ENCODE measurements at regions not wholly inside any gene's neighbourhood (a gene's known extent, or its start where the extent isn't known, plus 50 kb on each side); places are given as distances from the start of the nearest gene placed in this dataset.

GRCh38 chr18:47552783-47553182 lies 301.3 kb upstream of the SKOR2 start:
- ATAC-seq: no peak
- DNase-seq (ENCODE audit: low spot score): no peak

- DNase-seq (ENCODE audit: low spot score): no peak
- ATAC-seq: no peak
These were observed 299.2 kb upstream of the SKOR2 start for GRCh38 chr18:47550611-47551010.

GRCh38 chr18:47549021-47549540 lies 297.6 kb upstream of the SKOR2 start:
- no peak for ATAC-seq
- no peak for DNase-seq (ENCODE audit: low spot score)

DNA sequence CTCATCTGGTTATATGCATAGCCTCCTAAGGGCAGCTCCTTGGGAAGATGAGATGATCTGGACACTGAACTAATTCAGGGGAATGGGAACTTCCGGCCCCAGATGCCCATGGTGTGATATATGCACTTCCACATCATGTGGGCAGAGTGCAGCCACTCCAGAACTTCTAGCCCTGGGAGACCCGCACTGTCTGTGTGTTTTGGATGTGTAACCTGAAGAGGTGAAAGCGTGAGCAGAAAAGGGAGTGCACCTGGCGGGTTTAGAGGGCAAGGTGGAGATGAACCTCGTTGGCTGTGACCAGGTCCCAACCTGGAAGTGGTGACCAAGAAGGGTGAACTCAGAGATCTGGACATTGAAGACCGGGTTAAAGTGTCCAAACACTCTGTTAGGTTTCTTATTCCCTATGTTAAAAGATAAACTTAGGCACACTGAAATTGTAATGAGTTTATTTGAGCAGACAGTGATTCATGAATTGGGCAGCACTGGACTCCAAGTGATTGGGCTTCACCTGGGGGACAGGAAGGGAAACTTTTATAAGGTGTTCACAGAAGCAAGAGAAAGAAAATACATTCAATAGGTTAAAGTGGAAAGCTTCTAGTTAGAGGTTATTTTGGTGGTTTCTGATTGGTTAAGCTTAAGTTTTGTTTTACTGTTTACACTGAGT lies 296.2 kb upstream of the SKOR2 start:
- ATAC-seq: no peak
- DNase-seq (ENCODE audit: low spot score): no peak

- ATAC-seq (no peak), DNase-seq (ENCODE audit: low spot score) (no peak)
These were observed 294.2 kb upstream of the SKOR2 start for GRCh38 chr18:47545613-47546012.

GRCh38 chr18:47543080-47543479 lies 291.6 kb upstream of the SKOR2 start:
- DNase-seq (ENCODE audit: low spot score): no peak
- ATAC-seq: no peak

DNA sequence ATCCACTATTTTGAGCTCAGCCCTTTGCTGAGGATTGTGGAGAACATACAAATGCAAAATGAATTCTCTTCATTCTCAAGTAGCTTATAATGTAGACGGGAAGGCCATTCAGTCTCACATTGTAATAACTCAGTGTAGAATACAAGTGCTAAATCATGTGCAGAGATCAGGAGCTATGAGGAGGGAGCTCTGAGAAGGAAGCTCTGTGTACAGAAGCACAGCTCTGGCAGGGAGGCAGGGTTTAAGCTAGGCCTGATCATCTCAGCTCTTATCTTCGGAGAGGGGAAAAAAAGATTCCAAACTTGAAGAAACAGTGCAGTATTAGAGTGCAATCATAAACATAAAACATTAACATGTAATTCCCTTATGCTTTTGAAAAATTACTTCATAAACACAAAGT lies 291.1 kb upstream of the SKOR2 start:
- ATAC-seq: no peak
- DNase-seq (ENCODE audit: low spot score): no peak

DNA sequence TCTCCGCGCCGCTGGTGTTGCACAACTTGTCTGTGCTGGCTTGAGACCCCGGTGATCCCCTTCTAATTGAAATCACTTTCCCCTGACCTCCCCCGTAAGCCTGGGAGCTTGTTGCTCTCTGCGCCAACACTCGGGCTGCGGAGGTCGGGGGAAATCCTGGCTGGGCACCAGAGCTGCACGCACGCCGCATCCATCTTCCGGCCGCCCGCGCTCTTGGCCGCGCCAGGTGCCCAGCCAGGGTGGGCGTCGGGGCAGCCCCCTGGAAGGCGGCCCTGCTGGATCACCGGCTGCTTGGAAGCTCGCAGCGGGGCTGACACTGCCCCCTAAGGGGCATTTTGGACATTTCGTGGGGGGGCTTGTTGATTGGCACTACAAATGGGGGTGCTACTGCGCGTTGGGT lies 280.3 kb upstream of the SKOR2 start:
- ATAC-seq (no peak), DNase-seq (ENCODE audit: low spot score) (no peak)

DNA sequence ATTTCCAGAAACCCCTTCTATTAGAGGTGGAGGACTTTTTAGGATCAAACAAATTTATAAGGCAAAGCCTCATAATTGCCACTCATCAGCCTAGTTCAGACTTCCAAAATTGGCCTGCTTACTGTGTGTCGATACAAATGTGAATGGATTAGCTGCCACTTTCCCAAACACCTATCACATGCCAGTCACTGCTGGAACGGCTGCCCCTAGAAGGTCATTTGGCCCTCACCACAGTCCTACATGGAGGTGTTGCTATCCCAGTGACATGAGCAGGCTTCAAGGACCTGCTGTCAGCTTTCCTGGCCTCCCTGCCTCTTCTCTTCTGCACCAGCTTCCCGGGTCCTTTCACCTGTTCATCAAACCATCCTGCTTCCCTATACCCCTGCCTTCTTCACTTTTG lies 279.2 kb upstream of the SKOR2 start:
- ATAC-seq (no peak), DNase-seq (ENCODE audit: low spot score) (no peak)

DNA sequence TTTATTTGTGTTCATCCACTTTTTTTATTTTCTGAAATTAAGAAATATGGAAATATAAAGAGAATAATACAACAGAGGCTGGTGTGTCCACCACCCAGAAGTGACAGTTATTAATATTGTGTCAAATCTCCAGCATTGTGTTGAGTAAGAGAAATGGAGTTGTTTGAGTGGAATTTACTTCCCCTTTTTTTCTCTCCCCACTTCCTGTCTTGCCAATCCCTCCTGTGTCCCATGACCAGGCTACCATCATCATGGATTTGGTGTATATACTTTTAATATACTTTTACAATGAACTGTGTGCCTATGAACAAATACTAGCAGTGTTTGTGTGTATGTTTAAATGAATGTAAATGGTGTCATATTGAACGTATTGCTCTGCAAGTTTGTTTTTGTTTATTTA lies 276.9 kb upstream of the SKOR2 start:
- no peak for DNase-seq (ENCODE audit: low spot score)
- no peak for ATAC-seq

DNA sequence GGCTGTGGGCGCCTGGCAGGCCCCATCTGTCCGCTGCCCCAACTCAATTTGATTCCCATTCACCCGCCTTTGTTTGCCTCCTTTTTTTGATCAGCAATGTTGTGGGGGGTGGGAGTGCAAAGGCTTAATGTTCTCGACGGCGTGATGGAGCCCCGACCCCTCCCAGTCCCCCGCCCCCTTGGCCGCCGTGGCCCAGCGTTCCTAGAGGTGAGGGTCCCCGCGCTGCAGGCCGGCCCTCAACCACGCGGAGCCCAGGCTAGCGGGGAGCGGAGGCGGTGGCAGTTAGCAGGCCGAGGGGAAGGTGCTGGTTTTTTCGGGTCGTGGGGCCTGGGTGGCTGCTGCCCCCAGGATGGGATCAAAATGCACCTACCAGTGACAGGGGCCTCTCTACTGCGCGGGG lies 274.7 kb upstream of the SKOR2 start:
- DNase-seq (ENCODE audit: low spot score) (no peak), ATAC-seq (no peak)

GRCh38 chr18:47522359-47522758 lies 270.9 kb upstream of the SKOR2 start:
- no peak for DNase-seq (ENCODE audit: low spot score)
- no peak for ATAC-seq

DNA sequence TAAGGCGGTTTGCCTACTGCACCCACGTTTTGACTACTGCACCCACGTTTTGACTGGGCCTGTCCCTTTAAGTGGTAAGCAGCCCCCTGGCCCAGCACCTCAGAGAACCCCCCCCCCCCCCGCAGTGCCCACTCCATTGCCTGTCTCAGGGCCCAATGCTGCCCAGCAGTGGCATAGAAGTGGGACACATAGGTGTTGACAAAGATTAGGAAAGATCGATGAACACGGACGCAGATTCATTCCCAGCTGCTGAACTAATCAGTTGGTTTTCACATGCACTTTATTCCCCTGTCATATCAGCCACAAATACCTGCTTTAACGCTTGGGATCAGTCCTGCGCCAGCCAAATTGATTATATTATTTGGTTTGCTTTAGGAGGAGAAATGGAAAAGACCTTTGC lies 268.8 kb upstream of the SKOR2 start:
- DNase-seq (ENCODE audit: low spot score) (no peak), ATAC-seq (peak; percentile 45)

- DNase-seq (ENCODE audit: low spot score): no peak
- no peak for ATAC-seq
These were observed 268.2 kb upstream of the SKOR2 start for GRCh38 chr18:47519706-47520105.

DNA sequence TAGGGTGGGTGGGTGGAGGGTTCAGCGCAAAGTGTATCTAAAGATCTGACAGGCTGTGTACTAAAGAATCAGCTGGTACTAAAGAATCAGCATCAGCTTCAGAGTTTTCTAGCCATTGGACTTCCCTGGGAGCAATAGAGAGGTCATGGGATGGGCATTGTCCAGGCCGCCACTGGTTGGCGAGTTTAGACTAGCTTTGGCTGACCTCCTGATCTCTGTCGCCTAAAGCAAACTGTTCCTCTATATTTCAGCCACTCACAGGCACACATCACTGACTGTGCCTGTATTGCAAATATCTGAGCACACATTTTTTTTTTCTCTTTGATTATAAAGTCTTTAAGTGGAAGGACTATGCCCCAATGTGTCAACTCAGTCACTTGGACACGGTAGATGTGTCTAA lies 267.8 kb upstream of the SKOR2 start:
- DNase-seq (ENCODE audit: low spot score) (no peak), ATAC-seq (peak; percentile 93)

DNA sequence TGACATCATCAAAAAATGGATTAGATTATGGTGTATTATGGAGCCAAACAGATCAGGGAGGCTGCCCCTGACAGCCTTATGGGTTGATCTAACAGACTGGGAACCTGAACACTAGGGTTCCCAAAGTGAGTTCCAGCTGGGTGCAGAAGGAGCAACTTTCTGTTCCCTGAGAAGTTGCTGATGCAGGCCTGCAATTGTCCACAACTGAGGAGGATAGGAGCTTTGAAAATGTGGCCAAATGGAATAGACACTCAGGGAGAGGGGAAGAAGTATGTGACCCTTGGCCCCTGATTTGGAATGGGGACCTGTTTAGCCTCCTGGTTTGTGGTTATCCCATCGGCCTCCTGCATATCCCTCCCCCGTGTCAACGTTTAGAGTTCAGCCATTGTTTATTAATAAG lies 262.2 kb upstream of the SKOR2 start:
- no peak for DNase-seq (ENCODE audit: low spot score)
- no peak for ATAC-seq

- DNase-seq (ENCODE audit: low spot score) (no peak), ATAC-seq (no peak)
These were observed 261.4 kb upstream of the SKOR2 start for GRCh38 chr18:47512726-47513435.

DNA sequence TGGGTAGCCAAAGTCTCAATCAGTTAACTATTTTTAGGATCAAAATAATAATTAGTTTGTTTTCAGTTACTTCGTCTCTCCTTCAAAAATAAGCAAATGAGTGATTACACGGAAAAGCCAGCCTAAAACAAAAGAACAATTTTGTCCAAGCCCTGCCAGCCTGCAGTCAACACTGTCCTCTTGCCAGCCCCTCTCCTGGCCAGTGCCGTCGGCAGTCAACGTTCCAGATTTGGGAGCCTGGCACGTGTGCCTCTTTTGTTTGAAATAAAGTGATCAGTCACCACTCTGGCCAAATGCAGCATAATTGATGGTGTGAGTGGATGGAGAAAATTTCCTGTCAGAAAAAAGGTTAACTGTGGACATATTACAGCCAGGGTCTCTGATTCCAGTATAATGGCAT lies 260.6 kb upstream of the SKOR2 start:
- no peak for ATAC-seq
- no peak for DNase-seq (ENCODE audit: low spot score)

DNA sequence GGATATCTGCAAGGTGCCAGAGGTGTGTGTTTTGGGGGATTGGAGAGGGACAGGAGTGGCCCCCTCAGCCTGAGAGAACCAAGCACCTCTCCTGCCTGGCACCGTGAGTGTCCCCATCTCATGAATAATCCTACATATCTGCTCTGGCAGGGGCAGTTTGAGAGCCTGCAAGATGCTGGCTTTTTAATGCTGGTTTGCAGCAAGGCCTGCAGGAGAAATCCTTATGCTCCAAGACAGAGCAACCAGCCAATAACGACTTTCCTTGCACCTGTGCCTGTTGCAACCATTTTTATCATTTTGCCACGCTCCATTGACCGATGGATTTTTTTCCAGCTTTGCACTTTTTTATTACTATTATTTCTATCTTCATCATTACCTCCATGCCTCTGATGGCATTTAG lies 259.4 kb upstream of the SKOR2 start:
- DNase-seq (ENCODE audit: low spot score) (no peak), ATAC-seq (no peak)

DNA sequence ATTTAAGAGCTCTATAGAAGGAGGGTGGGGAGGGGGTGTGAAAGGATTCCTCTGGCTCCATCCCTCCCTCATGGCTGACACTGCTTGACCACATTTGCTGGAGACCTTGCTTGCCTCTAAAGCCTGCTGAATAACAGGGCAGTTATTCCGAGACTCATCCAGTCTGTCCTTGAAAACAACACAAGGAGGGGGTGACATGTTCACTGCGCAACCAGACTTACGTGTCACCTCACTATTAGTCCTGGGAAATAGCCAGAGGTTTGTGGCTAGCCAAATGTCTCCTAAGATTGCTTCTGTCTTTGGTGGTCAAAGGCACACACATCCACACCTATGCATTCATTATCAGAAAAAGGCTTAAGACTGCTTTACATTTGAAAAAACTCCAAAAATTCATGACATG lies 256.2 kb upstream of the SKOR2 start:
- no peak for DNase-seq (ENCODE audit: low spot score)
- no peak for ATAC-seq

- ATAC-seq: no peak
- DNase-seq (ENCODE audit: low spot score): no peak
These were observed 255.4 kb upstream of the SKOR2 start for GRCh38 chr18:47506897-47507296.

GRCh38 chr18:47501946-47502345 lies 250.5 kb upstream of the SKOR2 start:
- DNase-seq (ENCODE audit: low spot score) (no peak), ATAC-seq (no peak)

- DNase-seq (ENCODE audit: low spot score): no peak
- no peak for ATAC-seq
These were observed 249.5 kb upstream of the SKOR2 start for GRCh38 chr18:47500930-47501329.

Measured in left lobe of liver (tissue), 2 donors.